ENCODE measurements at regions not wholly inside any gene's neighbourhood (a gene's known extent, or its start where the extent isn't known, plus 50 kb on each side); places are given as distances from the start of the nearest gene placed in this dataset.

DNA sequence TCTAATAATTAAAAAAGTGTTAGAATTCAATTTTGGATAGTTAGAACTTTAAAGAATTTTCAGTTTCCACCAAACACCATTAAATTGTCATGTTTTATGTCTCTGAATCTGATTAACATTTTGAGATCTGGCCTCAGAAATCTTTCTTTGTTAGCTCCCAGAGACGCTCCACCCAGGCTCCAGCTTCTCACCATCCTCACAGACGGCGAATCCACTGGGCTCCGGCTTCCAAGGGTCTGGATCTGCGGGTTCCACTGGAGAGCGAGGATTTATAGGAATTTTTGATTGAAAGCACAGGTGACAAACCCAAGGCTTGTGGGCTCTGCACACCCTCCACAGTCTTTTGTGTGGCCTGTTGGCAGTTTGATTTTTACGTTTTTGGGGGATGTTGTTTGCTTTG, 160.6 kb downstream of the URI1 start:
- TF ChIP-seq, protein P1, sequence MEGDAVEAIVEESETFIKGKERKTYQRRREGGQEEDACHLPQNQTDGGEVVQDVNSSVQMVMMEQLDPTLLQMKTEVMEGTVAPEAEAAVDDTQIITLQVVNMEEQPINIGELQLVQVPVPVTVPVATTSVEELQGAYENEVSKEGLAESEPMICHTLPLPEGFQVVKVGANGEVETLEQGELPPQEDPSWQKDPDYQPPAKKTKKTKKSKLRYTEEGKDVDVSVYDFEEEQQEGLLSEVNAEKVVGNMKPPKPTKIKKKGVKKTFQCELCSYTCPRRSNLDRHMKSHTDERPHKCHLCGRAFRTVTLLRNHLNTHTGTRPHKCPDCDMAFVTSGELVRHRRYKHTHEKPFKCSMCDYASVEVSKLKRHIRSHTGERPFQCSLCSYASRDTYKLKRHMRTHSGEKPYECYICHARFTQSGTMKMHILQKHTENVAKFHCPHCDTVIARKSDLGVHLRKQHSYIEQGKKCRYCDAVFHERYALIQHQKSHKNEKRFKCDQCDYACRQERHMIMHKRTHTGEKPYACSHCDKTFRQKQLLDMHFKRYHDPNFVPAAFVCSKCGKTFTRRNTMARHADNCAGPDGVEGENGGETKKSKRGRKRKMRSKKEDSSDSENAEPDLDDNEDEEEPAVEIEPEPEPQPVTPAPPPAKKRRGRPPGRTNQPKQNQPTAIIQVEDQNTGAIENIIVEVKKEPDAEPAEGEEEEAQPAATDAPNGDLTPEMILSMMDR (conservative IDR thresholded peaks at IDR 0.05 in 1 of 2, IDR thresholded peaks at IDR 0.05 in 1 of 2; ENCODE audit: extremely low read depth in 1 of 2, insufficient read depth in 1 of 2, low read depth in 1 of 2, low read length in 2 of 2), result no peak
- no peak for TF ChIP-seq EZH2 (IDR thresholded peaks at IDR 0.05; ENCODE audit: borderline replicate concordance, low read length)
